Bronchial epithelial cell (primary cell): ENCODE measurements at regions not wholly inside any gene's neighbourhood (a gene's known extent, or its start where the extent isn't known, plus 50 kb on each side); places are given as distances from the start of the nearest gene placed in this dataset.
"Not testable (repeated sequence)": the region's sequence is repeated elsewhere in the genome, so short reads cannot be mapped to it uniquely, and the experiment has no call there.

Experiments
- DNase-seq: peaks from one replicate; pipeline ENCODE4 v3.0.0-alpha.2; 2010; ENCODE audit warnings: low read depth
- FAIRE-seq: peaks from 2 replicates; lab custom pipeline; 2011; peaks lifted over from hg19 to GRCh38; lab: Jason Lieb, UNC
- H3K27me3 ChIP-seq: 2 replicates; pipeline ENCODE4 v1.5.1; 2011; ENCODE audit warnings: low read length; ENCODE audit not compliant: control insufficient read depth, insufficient read depth
- H3K36me3 ChIP-seq: 2 replicates; pipeline ENCODE4 v1.5.1; 2011; ENCODE audit warnings: low read length; ENCODE audit not compliant: control insufficient read depth, insufficient read depth
- H3K4me3 ChIP-seq: 2 replicates; pipeline ENCODE4 v1.5.1; 2011; ENCODE audit warnings: mild to moderate bottlenecking, low read depth, low read length, control low read depth
- CTCF ChIP-seq: IDR thresholded peaks from 2 replicates; pipeline ENCODE4 v1.5.1; 2011; ENCODE audit warnings: mild to moderate bottlenecking, moderate library complexity, low read length, control low read depth, inconsistent platforms; ENCODE audit not compliant: insufficient read depth, severe bottlenecking

- Histone ChIP-seq H3K36me3 (no peaks in the 10 kb centered on the region), H3K27me3 (no peaks in the 10 kb centered on the region), H3K4me3 (no peak overlapping the region)
- TF ChIP-seq CTCF: no peak
- FAIRE-seq (no peak), DNase-seq (no peak)
Measured at GRCh38 chr14:53365486-53366130, 212.5 kb upstream of the DDHD1 start.

GRCh38 chr14:53362916-53363315, 209.8 kb upstream of the DDHD1 start:
- not testable (repeated sequence) for H3K4me3 ChIP-seq, FAIRE-seq, H3K27me3 ChIP-seq, H3K36me3 ChIP-seq
- DNase-seq: peak; percentile 75

- DNase-seq (no peak), FAIRE-seq (no peak)
- Histone ChIP-seq H3K27me3 (no peaks in the 10 kb centered on the region), H3K36me3 (no peaks in the 10 kb centered on the region), H3K4me3 (no peak overlapping the region)
- no peak for TF ChIP-seq CTCF
Measured at GRCh38 chr14:53360829-53361228, 207.7 kb upstream of the DDHD1 start.

GRCh38 chr14:53358166-53358565, 205.0 kb upstream of the DDHD1 start:
- H3K36me3 ChIP-seq: no peaks in the 10 kb centered on the region
- no peak for TF ChIP-seq CTCF
- H3K27me3 ChIP-seq: no peaks in the 10 kb centered on the region
- FAIRE-seq (no peak), DNase-seq (no peak)
- no peak overlapping the region for H3K4me3 ChIP-seq

GRCh38 chr14:53356361-53357150, 203.4 kb upstream of the DDHD1 start:
- TF ChIP-seq CTCF: no peak
- DNase-seq: peak; percentile 33
- FAIRE-seq: no peak
- Histone ChIP-seq H3K4me3 (no peak overlapping the region), H3K36me3 (no peaks in the 10 kb centered on the region), H3K27me3 (no peaks in the 10 kb centered on the region)

- no peak for TF ChIP-seq CTCF
- H3K36me3 ChIP-seq: no peaks in the 10 kb centered on the region
- DNase-seq (peak; percentile 85), FAIRE-seq (peak; percentile 64)
- no peaks in the 10 kb centered on the region for H3K27me3 ChIP-seq
- no peak overlapping the region for H3K4me3 ChIP-seq
Measured at GRCh38 chr14:53355581-53356112, 202.5 kb upstream of the DDHD1 start.
